GM19351 (cell line): ENCODE measurements at regions not wholly inside any gene's neighbourhood (a gene's known extent, or its start where the extent isn't known, plus 50 kb on each side); places are given as distances from the start of the nearest gene placed in this dataset.
"Not testable (repeated sequence)": the region's sequence is repeated elsewhere in the genome, so short reads cannot be mapped to it uniquely, and the experiment has no call there.

Experiments
- ATAC-seq: cut with Tn5 transposase; IDR thresholded peaks from one replicate; pipeline ENCODE4 v1.9.1; 2021; ENCODE audit warnings: mild to moderate bottlenecking, moderate library complexity; ENCODE audit not compliant: unreplicated experiment

- not testable (repeated sequence) for ATAC-seq
Measured at GRCh38 chr12:13518034-13518433, 321.5 kb downstream of the EMP1 start.

- ATAC-seq = no peak
Measured at GRCh38 chr12:13509740-13510139, 313.2 kb downstream of the EMP1 start.

GRCh38 chr12:13505636-13506035 is 309.1 kb downstream of the EMP1 start:
- ATAC-seq = no peak

- peak; percentile 69 for ATAC-seq
Measured at GRCh38 chr12:13505224-13505623, 308.7 kb downstream of the EMP1 start.

GRCh38 chr12:13504736-13505135 is 308.2 kb downstream of the EMP1 start:
- peak; percentile 35 for ATAC-seq

- ATAC-seq = no peak
Measured at GRCh38 chr12:13504074-13504473, 307.5 kb downstream of the EMP1 start.

GRCh38 chr12:13503094-13503835 is 306.7 kb downstream of the EMP1 start:
- ATAC-seq = no peak

GRCh38 chr12:13499008-13499407 is 302.5 kb downstream of the EMP1 start:
- ATAC-seq = no peak

- ATAC-seq = no peak
Measured at GRCh38 chr12:13496111-13496510, 299.6 kb downstream of the EMP1 start.

- ATAC-seq = no peak
Measured at GRCh38 chr12:13489246-13489645, 292.7 kb downstream of the EMP1 start.

GRCh38 chr12:13487326-13487725 is 290.8 kb downstream of the EMP1 start:
- no peak for ATAC-seq

GRCh38 chr12:13486794-13487193 is 290.3 kb downstream of the EMP1 start:
- ATAC-seq = no peak

GRCh38 chr12:13478650-13479181 is 282.2 kb downstream of the EMP1 start:
- no peak for ATAC-seq

- ATAC-seq = no peak
Measured at GRCh38 chr12:13474381-13474780, 277.9 kb downstream of the EMP1 start.

- ATAC-seq = peak; percentile 98
Measured at GRCh38 chr12:13472690-13473089, 276.2 kb downstream of the EMP1 start.

GRCh38 chr12:13471471-13471870 is 274.9 kb downstream of the EMP1 start:
- ATAC-seq = no peak

GRCh38 chr12:13465635-13466034 is 269.1 kb downstream of the EMP1 start:
- ATAC-seq = no peak

- no peak for ATAC-seq
Measured at GRCh38 chr12:13463189-13463588, 266.7 kb downstream of the EMP1 start.

- ATAC-seq = no peak
Measured at GRCh38 chr12:13462450-13462849, 265.9 kb downstream of the EMP1 start.

- no peak for ATAC-seq
Measured at GRCh38 chr12:13455778-13456144, 259.2 kb downstream of the EMP1 start.

GRCh38 chr12:13454991-13455777 is 258.7 kb downstream of the EMP1 start:
- no peak for ATAC-seq

- no peak for ATAC-seq
Measured at GRCh38 chr12:13452955-13453570, 256.5 kb downstream of the EMP1 start.
